ENCODE measurements at regions not wholly inside any gene's neighbourhood (a gene's known extent, or its start where the extent isn't known, plus 50 kb on each side); places are given as distances from the start of the nearest gene placed in this dataset.

- no peaks in the 10 kb centered on the region for H3K36me3 Mint-ChIP-seq
- no peak for TF ChIP-seq CTCF (IDR thresholded peaks at IDR 0.05)
- Histone ChIP-seq H3K36me3 (ENCODE audit: control insufficient read depth, insufficient read depth, low read length) (no peaks in the 10 kb centered on the region), H3K4me1 (ENCODE audit: control insufficient read depth, insufficient read depth, low read length) (no peaks in the 10 kb centered on the region), H3K27ac (ENCODE audit: low read length) (no peak overlapping the region), H3K4me3 (ENCODE audit: low read length) (no peak overlapping the region), H3K9me3 (ENCODE audit: control insufficient read depth, insufficient read depth, low read length) (no peaks in the 10 kb centered on the region), H3K27me3 (ENCODE audit: control insufficient read depth, insufficient read depth, low read length) (no peaks in the 10 kb centered on the region)
- DNase-seq = no peak
- H3K9me3 Mint-ChIP-seq = no peaks in the 10 kb centered on the region
- intact Hi-C loops (cut with micrococcal nuclease) = no loop called here
- WGBS (ENCODE audit: insufficient coverage) = 81% methylated on average over 3 of the region's 3 CpGs
- no peak overlapping the region for H3K4me3 Mint-ChIP-seq
- no peak overlapping the region for H3K27ac Mint-ChIP-seq
- ATAC-seq = no peak
- H3K27me3 Mint-ChIP-seq (ENCODE audit: low read depth in 2 of 2) = peaks cover 5 to 6% of the 10 kb centered on the region in 2 donors
- H3K4me1 Mint-ChIP-seq = peaks cover 0 to 6% of the 10 kb centered on the region in 2 donors
Measured at GRCh38 chr13:102517959-102518358, 78.8 kb upstream of the TPP2 start.

GRCh38 chr13:102510072-102510471, 86.7 kb upstream of the TPP2 start:
- TF ChIP-seq CTCF (IDR thresholded peaks at IDR 0.05) = no peak
- no peaks in the 10 kb centered on the region for H3K4me1 Mint-ChIP-seq
- H3K27me3 Mint-ChIP-seq (ENCODE audit: low read depth in 2 of 2) = peaks cover 0 to 11% of the 10 kb centered on the region in 2 donors
- no peak overlapping the region for H3K27ac Mint-ChIP-seq
- no peak overlapping the region for H3K4me3 Mint-ChIP-seq
- intact Hi-C loops (cut with micrococcal nuclease) = no loop called here
- Histone ChIP-seq H3K27me3 (ENCODE audit: control insufficient read depth, insufficient read depth, low read length) (no peaks in the 10 kb centered on the region), H3K4me3 (ENCODE audit: low read length) (no peak overlapping the region), H3K27ac (ENCODE audit: low read length) (no peak overlapping the region), H3K4me1 (ENCODE audit: control insufficient read depth, insufficient read depth, low read length) (no peaks in the 10 kb centered on the region), H3K36me3 (ENCODE audit: control insufficient read depth, insufficient read depth, low read length) (no peaks in the 10 kb centered on the region), H3K9me3 (ENCODE audit: control insufficient read depth, insufficient read depth, low read length) (no peaks in the 10 kb centered on the region)
- 83% methylated on average over 2 of the region's 2 CpGs for WGBS (ENCODE audit: insufficient coverage)
- no peaks in the 10 kb centered on the region for H3K36me3 Mint-ChIP-seq
- H3K9me3 Mint-ChIP-seq = peaks cover 6 to 10% of the 10 kb centered on the region in 2 donors
- ATAC-seq = no peak
- no peak for DNase-seq

GRCh38 chr13:102508411-102508810, 88.4 kb upstream of the TPP2 start:
- no peaks in the 10 kb centered on the region for H3K4me1 Mint-ChIP-seq
- DNase-seq = no peak
- H3K36me3 Mint-ChIP-seq = no peaks in the 10 kb centered on the region
- no peak for ATAC-seq
- no peaks in the 10 kb centered on the region for H3K4me1 ChIP-seq (ENCODE audit: control insufficient read depth, insufficient read depth, low read length)
- H3K4me3 ChIP-seq (ENCODE audit: low read length) = no peak overlapping the region
- no peaks in the 10 kb centered on the region for H3K27me3 ChIP-seq (ENCODE audit: control insufficient read depth, insufficient read depth, low read length)
- peaks cover 6 to 10% of the 10 kb centered on the region in 2 donors for H3K9me3 Mint-ChIP-seq
- H3K27ac ChIP-seq (ENCODE audit: low read length) = no peak overlapping the region
- no peak for TF ChIP-seq CTCF (IDR thresholded peaks at IDR 0.05)
- no peaks in the 10 kb centered on the region for H3K36me3 ChIP-seq (ENCODE audit: control insufficient read depth, insufficient read depth, low read length)
- H3K9me3 ChIP-seq (ENCODE audit: control insufficient read depth, insufficient read depth, low read length) = no peaks in the 10 kb centered on the region
- H3K27me3 Mint-ChIP-seq (ENCODE audit: low read depth in 2 of 2) = peaks cover 0 to 11% of the 10 kb centered on the region in 2 donors
- no peak overlapping the region for H3K27ac Mint-ChIP-seq
- H3K4me3 Mint-ChIP-seq = no peak overlapping the region
- intact Hi-C loops (cut with micrococcal nuclease) = no loop called here

GRCh38 chr13:102504002-102504401, 92.8 kb upstream of the TPP2 start:
- Mint-ChIP-seq H3K27me3 (ENCODE audit: low read depth in 2 of 2) (peaks cover 0 to 7% of the 10 kb centered on the region in 2 donors), H3K36me3 (no peaks in the 10 kb centered on the region), H3K27ac (no peak overlapping the region), H3K4me3 (no peak overlapping the region), H3K9me3 (peaks cover 0 to 3% of the 10 kb centered on the region in 2 donors), H3K4me1 (no peaks in the 10 kb centered on the region)
- no peak overlapping the region for H3K4me3 ChIP-seq (ENCODE audit: low read length)
- no peak for TF ChIP-seq CTCF (IDR thresholded peaks at IDR 0.05)
- H3K4me1 ChIP-seq (ENCODE audit: control insufficient read depth, insufficient read depth, low read length) = no peaks in the 10 kb centered on the region
- intact Hi-C loops (cut with micrococcal nuclease) = no loop called here
- 74% methylated on average over 4 of the region's 4 CpGs for WGBS (ENCODE audit: insufficient coverage)
- H3K27ac ChIP-seq (ENCODE audit: low read length) = no peak overlapping the region
- ATAC-seq = no peak
- no peaks in the 10 kb centered on the region for H3K9me3 ChIP-seq (ENCODE audit: control insufficient read depth, insufficient read depth, low read length)
- no peak for DNase-seq
- no peaks in the 10 kb centered on the region for H3K36me3 ChIP-seq (ENCODE audit: control insufficient read depth, insufficient read depth, low read length)
- H3K27me3 ChIP-seq (ENCODE audit: control insufficient read depth, insufficient read depth, low read length) = no peaks in the 10 kb centered on the region
